ENCODE measurements at regions not wholly inside any gene's neighbourhood (a gene's known extent, or its start where the extent isn't known, plus 50 kb on each side); places are given as distances from the start of the nearest gene placed in this dataset.

- TF ChIP-seq CTCF (IDR thresholded peaks at IDR 0.05; ENCODE audit: low read depth, low read length) (no peak), EZH2phosphoT487 (IDR thresholded peaks at IDR 0.05; ENCODE audit: low read depth) (no peak)
These were observed 161.7 kb upstream of the PGR start for GRCh38 chr11:101291279-101291678.
